GM12891 (cell line): ENCODE measurements at regions not wholly inside any gene's neighbourhood (a gene's known extent, or its start where the extent isn't known, plus 50 kb on each side); places are given as distances from the start of the nearest gene placed in this dataset.

Experiments
- PAX5 ChIP-seq: IDR thresholded peaks from 2 replicates; pipeline ENCODE4 v1.6.1; 2011; ENCODE audit warnings: low read length, moderate library complexity, mild to moderate bottlenecking; ENCODE audit not compliant: insufficient read depth, severe bottlenecking
- POLR2A ChIP-seq: IDR thresholded peaks from 2 replicates; pipeline ENCODE4 v1.6.1; 2011; ENCODE audit warnings: low read depth, low read length, control low read depth
- POLR2AphosphoS5 ChIP-seq: IDR thresholded peaks from 2 replicates; pipeline ENCODE4 v1.6.1; 2011; ENCODE audit warnings: low read depth, low read length, control low read depth

GRCh38 chr9:40913096-40913719 lies 215.3 kb downstream of the FOXD4L6 start:
- TF ChIP-seq POLR2A (no peak), POLR2AphosphoS5 (no peak), PAX5 (no peak)
